Embryonic facial prominence (tissue), 1 donor: ENCODE measurements at regions not wholly inside any gene's neighbourhood (a gene's known extent, or its start where the extent isn't known, plus 50 kb on each side); places are given as distances from the start of the nearest gene placed in this dataset.
"Not testable (repeated sequence)": the region's sequence is repeated elsewhere in the genome, so short reads cannot be mapped to it uniquely, and the experiment has no call there.

Experiments
- DNase-seq: peaks from one replicate; pipeline ENCODE4 v3.0.0-alpha.2; 2016; ENCODE audit errors: extremely low spot score

DNA sequence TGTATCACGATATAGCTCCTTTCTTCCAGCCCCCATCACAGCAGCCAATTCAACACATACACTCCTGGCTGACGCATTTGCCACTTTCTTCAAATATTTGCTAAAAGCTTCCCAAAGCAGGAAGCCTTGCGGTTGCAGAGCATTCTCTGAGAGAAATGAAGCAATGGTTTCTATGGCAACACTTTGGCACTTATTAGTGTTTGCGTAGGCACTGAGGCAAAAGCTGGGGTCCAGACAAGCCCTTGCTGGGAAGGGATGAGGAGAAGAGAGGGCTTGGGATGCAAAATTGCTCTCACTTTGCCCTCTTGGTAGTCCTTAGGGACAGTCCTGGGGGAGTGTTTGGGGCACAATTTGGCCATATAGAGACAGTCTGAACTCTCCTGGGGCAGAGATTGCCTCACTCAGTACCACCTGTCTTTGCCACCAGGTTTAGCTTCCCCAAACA is 55.0 kb upstream of the PAK3 start:
- DNase-seq = peak; percentile 9

DNA sequence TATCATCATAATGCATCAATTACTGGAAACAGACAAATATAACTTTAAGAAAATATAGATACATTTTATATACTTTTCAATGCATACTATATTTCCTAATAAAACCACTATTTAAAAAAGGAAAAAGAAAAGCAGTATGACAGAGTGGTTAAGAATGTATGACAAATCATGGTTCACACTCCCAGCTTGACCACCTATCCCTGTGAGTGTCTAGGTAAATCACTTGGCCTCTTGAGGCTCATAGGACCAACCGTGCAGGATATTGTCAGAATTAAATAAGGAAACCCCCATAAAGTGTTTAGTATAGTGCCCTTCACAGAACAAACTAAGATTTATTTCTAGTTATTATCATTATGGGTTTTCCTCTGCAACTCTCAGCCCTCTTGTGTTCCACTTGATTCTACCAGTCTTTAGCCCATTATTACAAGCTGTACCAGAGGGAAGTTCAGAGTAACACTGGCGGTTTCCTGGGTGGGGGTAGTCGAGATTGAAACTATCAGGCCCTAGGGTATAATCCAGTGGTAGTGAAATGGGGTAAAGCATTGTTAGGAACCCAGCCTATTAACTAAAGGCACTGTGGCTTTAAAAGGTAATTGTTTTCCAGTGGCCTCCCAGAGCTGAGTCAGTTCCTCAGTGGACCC is 55.5 kb upstream of the PAK3 start:
- DNase-seq = no peak

DNA sequence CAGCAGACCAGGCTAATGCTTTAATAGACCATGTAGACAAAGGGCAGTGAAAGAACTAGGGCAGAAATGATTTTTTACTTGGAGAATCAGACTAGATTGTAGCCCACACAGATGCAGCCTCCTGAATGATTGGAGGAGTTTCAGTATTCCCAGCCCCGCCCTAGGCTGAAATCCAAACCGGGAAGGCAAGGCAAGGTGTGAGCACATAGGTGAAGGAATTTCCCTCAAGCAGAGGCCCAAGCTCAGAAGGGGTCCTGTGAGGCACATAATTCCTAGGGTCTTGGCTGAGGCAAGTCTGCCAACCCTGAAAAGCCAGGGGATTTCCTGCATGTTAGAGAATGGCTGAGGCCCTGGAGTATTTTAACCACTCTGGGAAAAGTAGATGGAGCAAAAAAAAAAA is 56.4 kb upstream of the PAK3 start:
- no peak for DNase-seq

DNA sequence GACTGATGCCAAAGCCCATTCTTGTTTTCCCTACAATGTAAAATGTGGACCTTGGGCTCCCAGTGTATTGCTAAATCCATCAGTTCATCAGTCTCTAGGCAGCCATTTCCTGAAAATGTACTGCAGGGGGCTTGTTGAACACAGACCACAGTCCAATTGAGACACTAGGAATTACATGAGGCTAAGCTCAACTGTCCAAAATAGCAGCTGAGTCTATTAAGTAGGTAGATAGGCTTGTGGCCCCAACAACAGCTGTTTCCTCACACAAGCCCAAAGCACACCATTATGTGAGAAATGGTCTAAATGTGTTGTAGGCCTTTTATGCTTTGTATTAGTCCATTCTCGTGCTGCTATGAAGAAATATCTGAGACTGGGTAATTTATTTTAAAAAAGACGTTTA is 60.0 kb upstream of the PAK3 start:
- DNase-seq = no peak

DNA sequence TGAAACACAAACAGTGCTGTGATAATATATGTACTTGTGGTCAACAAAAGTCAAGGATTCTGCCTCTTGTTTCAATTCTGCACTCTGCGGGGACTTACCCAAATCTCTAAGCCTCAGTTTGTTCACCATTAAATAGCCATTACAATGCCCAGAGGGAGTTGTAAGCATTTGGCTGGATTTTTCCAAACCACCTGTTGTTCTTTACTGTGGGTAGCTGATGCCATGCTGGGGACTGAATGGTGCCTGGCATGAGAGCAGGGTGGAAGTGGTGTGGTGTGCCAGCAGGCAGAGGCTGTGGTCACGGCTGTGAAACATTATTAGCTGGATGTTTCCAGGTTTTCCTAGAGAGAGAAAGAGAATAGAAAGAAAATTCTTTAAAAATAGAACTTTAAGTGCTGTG is 60.7 kb upstream of the PAK3 start:
- DNase-seq = no peak

DNA sequence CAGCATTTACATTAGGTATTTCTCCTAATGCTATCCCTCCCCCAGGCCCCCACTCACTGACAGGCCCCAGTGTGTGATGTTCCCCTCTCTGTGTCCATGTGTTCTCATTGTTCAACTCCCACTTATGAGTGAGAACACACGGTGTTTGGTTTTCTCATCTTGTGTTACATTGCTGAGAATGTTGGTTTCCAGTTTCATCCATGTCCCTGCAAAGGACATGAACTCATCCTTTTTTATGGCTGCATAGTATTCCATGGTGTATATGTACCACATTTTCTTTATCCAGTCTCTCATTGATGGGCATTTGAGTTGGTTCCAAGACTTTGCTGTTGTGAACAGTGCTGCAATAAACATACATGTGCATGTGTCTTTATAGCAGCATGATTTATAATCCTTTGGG is 73.0 kb upstream of the PAK3 start:
- DNase-seq = not testable (repeated sequence)

DNA sequence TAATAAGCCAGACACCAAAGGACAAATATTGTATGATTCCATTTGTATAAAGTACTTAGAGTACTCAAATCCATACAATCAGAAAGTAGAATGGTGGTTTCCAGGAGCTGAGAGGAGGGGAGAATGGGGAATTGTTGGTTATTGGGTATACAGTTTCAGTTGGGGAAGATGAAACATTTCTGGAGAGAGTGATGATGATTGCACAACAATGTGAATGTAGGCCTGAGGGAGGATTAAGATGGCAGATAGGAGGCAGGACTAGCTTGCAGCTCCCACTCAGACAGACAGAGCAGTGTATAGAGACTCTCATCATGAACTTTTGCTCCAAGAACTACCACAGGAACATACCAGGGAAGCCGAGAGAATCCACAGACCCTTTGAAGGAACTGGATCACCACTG is 75.7 kb upstream of the PAK3 start:
- DNase-seq = no peak

DNA sequence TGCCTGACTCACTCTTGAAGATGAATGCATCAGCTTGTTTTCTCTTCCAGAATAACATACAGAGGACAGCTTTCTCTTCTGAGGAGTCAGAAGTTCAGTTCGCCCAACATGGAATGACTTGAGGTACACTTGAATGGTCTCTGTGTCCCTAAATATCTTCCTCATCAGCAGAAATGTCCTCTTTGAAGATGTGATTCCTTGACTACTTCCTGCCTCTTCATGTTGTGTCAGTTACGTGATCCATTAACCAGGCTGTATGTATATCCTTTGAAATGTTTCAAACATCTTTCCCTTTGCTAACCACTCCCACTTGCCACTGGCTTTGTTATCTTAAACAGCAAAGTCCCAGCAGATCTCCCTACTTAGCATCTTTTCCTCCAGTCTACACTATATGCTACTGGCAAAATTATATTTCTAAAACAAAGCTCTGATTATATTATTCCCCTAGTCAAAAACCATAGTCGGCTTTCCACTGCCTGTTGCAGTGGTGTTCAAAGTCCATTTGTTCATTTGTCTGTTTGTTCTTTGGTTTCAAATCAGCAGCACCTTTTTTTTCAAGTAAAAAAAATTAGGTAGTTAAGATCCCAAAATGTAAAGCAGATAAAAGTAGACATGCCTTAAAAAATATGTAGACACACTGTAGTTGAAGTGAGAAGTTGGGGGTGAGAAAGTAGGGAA is 82.1 kb upstream of the PAK3 start:
- DNase-seq = no peak

DNA sequence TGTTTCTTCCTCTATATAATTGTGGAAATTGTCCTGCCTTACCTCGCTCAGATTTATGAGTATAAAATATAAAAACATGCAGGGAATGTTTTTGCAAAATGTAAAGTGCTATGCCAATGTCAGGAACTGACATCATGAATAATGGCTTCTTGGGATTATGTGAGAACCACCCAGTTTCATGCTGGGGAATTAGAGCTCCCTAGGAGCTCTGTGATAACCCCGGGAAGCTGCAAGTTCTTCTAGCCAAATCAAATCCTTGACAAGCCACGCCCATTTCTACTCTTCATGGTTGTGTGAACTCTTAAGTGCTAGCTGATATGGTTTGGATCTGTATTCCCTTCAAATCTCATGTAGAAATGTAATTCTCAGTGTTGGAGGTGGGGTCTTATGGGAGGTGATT is 85.9 kb upstream of the PAK3 start:
- DNase-seq = no peak

DNA sequence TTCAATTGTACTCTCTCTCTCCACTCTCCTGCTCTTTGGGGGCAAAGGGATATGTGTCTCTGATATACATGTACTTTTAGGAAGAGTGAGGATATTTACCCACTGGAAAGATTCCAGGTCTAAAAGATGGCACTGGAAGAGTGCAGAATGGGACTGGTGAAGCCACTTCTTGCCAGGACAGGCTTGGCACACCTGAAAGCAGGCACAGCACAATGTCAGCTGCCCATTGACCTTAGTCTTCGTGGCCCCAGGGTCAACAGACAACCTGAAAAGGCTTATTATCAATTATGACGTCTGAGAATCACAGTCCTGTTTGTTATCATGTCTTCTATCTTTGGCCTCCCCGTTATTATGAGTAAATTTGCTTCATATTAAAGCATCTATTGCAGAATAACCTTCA is 86.7 kb upstream of the PAK3 start:
- DNase-seq = no peak

DNA sequence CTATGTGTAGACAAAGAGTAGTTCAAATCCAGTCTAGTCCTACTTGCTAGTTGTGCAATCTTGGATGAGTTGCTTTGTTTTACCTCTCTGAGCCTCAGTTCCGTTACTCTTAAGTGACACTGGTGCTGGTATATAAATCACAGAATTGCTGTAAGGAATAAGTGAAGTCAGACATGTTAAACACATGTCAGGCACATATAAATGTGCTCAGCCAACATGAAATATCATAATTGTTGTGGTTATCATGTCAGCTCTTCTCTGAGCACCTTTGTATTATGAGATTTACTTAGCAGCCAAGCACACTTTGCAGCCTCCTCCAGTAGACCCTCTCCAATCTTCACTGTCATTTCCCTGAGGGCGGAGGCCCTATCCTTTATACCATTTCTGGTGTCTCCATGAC is 87.9 kb upstream of the PAK3 start:
- DNase-seq = no peak

DNA sequence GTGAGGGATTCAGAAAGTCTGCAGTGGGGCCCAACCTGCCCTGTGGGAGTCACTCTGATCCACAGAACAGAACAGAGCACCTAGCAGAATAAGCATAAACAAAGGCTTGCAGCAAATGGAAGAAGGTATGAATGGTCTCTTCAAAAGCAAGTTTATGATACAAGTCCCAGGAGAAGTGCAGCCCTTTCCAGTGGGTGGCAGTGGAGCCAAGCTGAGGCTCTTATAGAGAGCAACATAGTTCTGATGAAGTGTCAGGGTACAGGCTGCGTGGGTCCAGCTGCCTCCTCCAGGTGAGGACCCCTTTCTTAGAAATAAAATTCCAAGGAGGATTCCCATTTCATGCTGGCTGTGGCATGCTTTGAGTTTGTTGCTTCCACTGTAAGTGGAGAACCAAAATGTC is 88.8 kb upstream of the PAK3 start:
- no peak for DNase-seq

DNA sequence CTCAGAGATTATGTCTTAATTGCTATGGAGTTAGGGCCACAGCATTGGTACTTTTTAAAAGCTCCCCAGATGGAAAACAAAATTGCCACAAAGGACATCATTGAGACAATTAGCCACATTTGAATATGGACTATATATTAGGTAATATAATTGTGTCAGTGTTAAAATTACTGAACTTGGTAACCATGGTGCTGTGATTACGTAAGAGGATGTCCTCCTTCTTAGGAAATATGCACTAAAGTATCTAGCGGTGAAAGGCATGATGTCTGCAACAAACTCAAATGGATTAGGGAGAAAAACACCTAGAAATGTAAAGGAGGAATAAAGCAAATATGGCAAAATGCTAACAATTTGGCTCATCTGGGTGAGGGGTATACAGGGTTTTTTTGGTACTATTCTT is 89.9 kb upstream of the PAK3 start:
- DNase-seq = no peak

DNA sequence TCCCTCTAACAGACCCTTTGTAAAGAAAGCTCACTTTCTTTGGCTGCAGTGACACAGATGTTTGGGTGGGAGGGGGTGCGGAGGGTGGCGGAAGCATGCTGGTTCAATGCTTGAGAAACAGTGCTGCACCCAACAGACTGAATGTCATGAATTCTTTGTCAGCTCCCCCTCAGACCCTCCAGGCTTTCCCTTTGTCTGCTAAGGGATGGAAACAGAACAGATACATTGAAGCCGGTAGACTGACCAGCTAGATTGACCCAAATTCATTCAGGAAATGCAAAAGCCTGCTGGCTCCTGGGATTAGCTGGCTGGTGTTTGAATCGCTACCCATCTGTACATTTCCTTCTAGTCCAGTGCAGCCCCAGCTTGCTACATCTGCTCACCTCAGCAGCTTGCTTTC is 90.8 kb upstream of the PAK3 start:
- DNase-seq = no peak

DNA sequence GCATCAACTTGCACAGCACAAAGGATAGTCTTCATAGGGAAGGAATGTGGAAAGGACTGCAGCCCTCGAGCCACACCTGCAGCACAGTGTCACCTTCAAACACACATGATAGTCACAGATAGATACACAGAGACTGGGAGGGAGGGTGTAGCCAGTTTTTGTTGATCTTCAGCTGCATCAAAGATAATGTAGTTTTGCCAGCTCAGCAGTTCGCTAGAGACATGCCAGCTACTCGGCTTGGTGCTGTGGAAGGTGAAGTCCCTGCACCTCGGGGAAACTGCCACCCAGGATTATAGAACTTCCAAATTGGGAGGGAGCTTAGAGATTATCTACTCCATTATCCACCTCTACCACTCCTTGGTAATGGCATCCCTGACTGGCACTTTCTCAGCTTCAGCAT is 92.9 kb upstream of the PAK3 start:
- DNase-seq = no peak

DNA sequence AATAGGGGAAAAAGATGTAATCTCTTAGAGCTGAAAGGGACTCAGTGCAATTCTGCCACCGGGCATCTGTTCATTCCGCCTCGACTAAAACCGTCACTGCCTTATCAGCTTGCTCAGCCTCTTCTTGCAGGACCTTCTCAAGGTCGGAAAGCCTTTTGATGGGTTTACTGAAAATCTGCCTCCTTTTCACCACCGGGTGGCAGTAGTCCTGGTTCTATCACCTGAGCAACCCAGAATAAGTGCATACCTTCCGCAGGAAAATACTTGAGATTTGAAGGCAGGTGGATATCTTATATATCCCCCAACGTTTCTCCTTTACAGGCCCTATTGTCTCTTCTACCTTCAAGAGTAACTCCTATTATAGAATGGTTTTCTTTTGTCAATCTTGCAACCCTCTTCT is 103.4 kb upstream of the PAK3 start:
- DNase-seq = no peak

DNA sequence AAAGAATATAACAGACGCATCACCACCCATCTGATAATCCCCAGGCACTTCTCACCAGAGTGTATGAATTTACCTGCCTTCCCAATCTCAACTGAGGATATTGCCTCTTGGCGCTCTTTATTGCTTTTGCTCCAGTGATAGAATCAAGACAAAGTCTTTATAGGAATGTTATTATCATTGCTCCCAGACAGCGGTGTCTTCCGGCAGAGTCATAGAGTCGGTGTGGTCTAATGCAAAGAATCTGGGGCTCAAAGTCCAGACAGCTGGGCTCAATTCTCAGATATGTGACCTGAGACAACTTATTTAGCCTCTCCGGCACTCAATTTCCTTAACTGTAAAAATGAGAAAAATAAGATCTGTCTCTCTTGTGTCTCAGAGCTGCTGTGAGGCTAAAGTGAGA is 106.1 kb upstream of the PAK3 start:
- no peak for DNase-seq

DNA sequence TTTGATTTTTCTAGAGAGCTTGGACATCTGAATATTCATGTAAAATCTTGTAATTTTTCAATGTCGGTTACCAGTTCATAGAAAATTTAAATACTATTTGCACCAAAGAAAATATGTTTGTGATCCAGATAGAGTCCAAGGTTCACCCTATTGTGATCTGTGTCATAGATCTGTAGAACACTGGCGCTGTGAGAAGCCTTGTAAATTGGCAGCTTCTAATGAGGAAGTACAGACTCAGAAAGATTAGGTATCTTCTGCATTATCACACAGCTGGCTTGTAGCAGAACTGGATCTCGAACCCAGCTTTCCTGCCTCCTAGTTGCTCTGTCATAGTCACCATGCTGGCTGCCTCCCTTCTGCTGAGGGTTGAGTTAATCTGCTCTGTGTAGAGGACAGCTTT is 106.5 kb upstream of the PAK3 start:
- DNase-seq = no peak

DNA sequence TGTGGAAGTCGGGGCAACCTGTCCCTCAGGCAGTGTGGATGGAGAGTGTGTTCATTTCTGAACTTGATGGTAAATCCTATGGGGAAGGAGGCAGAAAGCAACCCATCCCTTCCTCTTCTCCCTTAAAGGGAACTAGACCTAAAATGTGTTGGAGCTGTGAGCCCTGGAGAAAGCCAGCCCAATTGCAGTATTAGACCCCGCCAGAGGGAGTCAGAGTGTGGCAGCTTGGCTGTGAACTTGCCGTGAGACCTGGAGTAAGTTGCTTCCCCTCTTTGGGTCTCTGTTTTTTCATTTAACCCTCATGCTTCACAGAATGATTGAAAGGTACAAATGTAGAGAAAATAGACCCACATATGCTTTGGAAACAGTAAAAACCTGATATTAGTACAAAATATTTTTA is 108.7 kb upstream of the PAK3 start:
- no peak for DNase-seq

DNA sequence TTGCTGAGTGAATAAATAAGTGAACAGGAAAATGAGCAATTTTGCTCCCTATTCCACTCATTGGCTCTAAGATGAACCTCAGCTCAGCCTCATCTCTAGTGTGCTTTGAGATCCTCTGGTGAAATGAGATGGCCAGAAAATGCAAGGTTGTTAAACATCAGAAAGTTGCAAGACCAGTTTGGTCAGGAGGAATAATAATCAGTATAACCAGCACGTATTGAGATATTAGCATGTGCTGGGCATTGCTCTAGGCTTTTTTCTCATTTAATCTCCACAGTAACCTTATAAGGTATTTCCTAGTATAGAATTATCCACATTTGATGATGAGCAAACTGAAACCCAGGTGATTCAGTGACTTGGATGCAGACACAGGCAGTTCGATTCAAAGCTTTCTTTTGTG is 110.5 kb upstream of the PAK3 start:
- DNase-seq = no peak

DNA sequence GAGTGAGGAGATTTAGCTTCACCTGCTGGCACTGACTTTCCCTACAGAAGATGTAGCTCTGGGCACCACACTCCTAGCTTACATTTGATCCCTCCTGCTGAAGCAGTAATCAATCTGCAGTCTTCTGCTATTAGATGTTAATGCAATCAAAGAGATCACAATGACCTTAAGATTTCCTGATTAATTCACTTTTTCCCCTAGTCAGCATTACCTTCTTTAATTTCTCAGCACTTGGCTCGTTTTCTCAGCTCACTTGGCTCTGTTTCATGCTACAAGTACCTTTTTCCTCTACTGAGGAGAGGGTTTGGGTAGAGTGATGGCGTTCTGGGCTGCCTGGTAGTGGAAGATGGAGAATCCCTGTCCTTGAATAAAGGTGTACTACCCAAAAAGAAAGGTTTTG is 113.0 kb upstream of the PAK3 start:
- no peak for DNase-seq

DNA sequence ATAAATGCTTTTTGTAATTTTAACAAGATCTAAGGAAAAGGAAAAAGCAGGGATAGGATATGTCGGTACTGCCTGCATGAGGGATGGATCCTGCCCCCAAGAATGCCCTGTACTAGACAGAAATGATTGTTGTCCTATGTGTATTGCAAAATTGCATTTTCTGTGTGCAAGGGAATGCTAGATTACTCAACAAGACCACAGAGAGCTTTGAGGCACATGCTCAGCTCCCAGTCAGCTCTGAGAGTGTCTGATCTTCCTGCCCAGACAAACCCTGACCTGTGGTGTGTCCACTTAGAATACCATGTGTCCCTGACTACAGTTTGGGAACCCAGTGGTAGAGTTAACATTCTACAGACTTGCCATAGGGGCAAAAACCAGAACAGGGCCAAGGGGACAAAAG is 129.2 kb upstream of the PAK3 start:
- DNase-seq = no peak

DNA sequence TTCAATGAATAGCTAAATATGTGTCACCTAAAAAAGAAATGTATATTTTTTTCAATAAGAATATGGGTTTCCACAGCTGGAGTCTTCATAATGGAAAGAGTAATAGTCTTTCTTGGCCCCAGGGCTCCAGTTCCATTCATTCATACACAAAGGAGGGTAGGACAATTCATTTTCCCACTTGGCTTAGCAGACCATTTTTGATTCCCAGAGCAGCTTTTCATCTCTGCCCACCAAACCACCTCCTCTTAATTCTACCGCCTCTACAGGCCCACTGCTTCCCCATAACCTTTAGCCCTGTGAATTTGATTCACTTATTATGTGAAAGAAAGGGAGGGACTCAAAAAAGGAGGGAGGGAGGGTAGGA is 129.9 kb upstream of the PAK3 start:
- no peak for DNase-seq

DNA sequence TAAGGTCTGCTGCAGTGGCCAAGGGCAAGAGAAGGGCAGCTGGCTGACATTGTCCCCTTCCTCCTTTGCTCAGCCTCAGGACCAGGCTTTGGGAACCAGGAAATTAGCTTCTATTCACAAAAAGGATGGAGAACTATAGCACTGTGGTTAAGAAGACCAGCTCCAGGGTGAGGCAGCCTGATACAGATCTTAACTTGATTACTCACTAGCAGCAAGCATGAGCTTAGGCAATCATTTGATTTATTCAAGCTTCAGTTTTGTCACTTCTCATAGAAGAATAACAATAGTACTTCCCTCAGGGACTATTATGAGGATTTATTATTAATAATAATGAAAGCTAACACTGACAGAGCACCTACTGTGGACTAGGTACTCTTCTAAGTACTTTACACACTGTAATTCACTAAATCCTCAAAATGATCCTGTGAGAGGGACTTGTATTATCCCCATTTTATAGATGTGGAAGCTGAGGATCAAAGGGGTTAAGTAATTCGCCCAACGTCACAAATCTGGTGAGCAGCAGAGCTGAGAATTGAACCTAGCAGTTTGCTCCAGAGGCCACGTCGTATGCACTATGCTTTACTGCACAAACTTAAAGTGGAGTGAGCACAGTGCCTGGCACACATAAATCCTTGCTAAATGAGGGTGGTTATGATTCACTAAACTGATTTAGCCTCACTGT is 130.4 kb upstream of the PAK3 start:
- no peak for DNase-seq
